Panc1 (cell line): ENCODE measurements at regions not wholly inside any gene's neighbourhood (a gene's known extent, or its start where the extent isn't known, plus 50 kb on each side); places are given as distances from the start of the nearest gene placed in this dataset.
"Not testable (repeated sequence)": the region's sequence is repeated elsewhere in the genome, so short reads cannot be mapped to it uniquely, and the experiment has no call there.

Experiments used
- POLR2AphosphoS5 ChIP-seq: IDR thresholded peaks from 2 replicates; pipeline ENCODE4 v1.6.1; 2012; ENCODE audit warnings: mild to moderate bottlenecking, low read depth, low read length, moderate library complexity
- SIN3A ChIP-seq: IDR thresholded peaks from 2 replicates; pipeline ENCODE4 v1.6.1; 2012; ENCODE audit warnings: low read depth, mild to moderate bottlenecking, low read length, moderate library complexity, borderline replicate concordance; ENCODE audit not compliant: insufficient read depth
- TCF7L2 ChIP-seq: IDR thresholded peaks from 2 replicates; pipeline ENCODE4 v1.6.1; 2011; ENCODE audit warnings: mild to moderate bottlenecking, low read depth, low read length, inconsistent platforms
- TF ChIP-seq, protein P1 (sequence below): fragments of 450-650 bp; IDR thresholded peaks from 2 replicates; pipeline ENCODE4 v1.5.1; 2017; ENCODE audit warnings: mild to moderate bottlenecking
- TF ChIP-seq, protein P2 (sequence below), 2 experiments: IDR thresholded peaks; 2 replicates each; pipeline ENCODE4 v1.6.1; 2011 to 2012; ENCODE audit warnings: low read depth in 2 of 2, control low read depth in 1 of 2, low read length in 1 of 2, mild to moderate bottlenecking in 1 of 2, moderate library complexity in 1 of 2; ENCODE audit not compliant: insufficient read depth in 1 of 2

DNA sequence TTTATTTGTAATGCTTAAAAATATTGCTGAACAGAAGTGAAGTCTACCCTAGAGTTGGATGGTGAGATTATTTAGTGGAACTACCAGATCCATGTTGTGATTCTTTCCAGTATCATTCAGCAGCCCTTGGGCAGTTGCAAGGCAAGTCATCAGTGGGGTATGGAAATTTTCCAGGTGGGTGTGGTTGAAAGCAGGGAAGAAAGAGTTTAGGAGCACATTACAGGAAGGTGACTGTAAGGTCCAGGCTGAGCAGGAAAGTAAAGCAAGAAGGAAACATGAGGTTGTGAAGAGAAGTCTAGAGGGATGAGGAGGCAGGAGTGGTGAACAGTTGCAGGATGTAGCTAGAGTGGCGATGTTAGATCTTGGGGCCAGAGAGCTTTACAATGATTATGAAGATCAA, 178.0 kb upstream of the ROPN1B start:
- TF ChIP-seq, protein P1, sequence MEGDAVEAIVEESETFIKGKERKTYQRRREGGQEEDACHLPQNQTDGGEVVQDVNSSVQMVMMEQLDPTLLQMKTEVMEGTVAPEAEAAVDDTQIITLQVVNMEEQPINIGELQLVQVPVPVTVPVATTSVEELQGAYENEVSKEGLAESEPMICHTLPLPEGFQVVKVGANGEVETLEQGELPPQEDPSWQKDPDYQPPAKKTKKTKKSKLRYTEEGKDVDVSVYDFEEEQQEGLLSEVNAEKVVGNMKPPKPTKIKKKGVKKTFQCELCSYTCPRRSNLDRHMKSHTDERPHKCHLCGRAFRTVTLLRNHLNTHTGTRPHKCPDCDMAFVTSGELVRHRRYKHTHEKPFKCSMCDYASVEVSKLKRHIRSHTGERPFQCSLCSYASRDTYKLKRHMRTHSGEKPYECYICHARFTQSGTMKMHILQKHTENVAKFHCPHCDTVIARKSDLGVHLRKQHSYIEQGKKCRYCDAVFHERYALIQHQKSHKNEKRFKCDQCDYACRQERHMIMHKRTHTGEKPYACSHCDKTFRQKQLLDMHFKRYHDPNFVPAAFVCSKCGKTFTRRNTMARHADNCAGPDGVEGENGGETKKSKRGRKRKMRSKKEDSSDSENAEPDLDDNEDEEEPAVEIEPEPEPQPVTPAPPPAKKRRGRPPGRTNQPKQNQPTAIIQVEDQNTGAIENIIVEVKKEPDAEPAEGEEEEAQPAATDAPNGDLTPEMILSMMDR = not testable (repeated sequence)
- not testable (repeated sequence) for TF ChIP-seq POLR2AphosphoS5, SIN3A, TCF7L2
- TF ChIP-seq, protein P2, sequence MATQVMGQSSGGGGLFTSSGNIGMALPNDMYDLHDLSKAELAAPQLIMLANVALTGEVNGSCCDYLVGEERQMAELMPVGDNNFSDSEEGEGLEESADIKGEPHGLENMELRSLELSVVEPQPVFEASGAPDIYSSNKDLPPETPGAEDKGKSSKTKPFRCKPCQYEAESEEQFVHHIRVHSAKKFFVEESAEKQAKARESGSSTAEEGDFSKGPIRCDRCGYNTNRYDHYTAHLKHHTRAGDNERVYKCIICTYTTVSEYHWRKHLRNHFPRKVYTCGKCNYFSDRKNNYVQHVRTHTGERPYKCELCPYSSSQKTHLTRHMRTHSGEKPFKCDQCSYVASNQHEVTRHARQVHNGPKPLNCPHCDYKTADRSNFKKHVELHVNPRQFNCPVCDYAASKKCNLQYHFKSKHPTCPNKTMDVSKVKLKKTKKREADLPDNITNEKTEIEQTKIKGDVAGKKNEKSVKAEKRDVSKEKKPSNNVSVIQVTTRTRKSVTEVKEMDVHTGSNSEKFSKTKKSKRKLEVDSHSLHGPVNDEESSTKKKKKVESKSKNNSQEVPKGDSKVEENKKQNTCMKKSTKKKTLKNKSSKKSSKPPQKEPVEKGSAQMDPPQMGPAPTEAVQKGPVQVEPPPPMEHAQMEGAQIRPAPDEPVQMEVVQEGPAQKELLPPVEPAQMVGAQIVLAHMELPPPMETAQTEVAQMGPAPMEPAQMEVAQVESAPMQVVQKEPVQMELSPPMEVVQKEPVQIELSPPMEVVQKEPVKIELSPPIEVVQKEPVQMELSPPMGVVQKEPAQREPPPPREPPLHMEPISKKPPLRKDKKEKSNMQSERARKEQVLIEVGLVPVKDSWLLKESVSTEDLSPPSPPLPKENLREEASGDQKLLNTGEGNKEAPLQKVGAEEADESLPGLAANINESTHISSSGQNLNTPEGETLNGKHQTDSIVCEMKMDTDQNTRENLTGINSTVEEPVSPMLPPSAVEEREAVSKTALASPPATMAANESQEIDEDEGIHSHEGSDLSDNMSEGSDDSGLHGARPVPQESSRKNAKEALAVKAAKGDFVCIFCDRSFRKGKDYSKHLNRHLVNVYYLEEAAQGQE (IDR thresholded peaks at IDR 0.05; ENCODE audit: insufficient read depth in 1 of 2, low read depth in 2 of 2, low read length in 1 of 2) = not testable (repeated sequence)
